Kidney (tissue), 13 donors: ENCODE measurements at regions not wholly inside any gene's neighbourhood (a gene's known extent, or its start where the extent isn't known, plus 50 kb on each side); places are given as distances from the start of the nearest gene placed in this dataset.
A peak's percentile ranks its signal among the peaks of the same experiment; 100 is the strongest.

Experiments used
- DNase-seq, 5 donors: peaks; one replicate each; pipeline ENCODE4 v3.0.0-alpha.2; 2013 to 2020
- FAIRE-seq: peaks from 2 replicates; lab custom pipeline; 2012; peaks lifted over from hg19 to GRCh38; lab: Jason Lieb, UNC
- H3K27ac ChIP-seq, 2 donors: one replicate each; pipeline ENCODE4 v1.7.0; 2013; ENCODE audit warnings: low read depth in 2 of 2, low read length in 2 of 2, inconsistent platforms in 1 of 2
- H3K27me3 ChIP-seq: one replicate; pipeline ENCODE4 v1.7.1; 2013; ENCODE audit warnings: low read length, inconsistent platforms; ENCODE audit not compliant: control insufficient read depth, insufficient read depth
- H3K36me3 ChIP-seq, 3 donors: one replicate each; pipeline versions ENCODE4 v1.7.0 to v1.7.1; 2013; ENCODE audit warnings: low read length in 3 of 3, control low read depth in 1 of 3, inconsistent platforms in 1 of 3; ENCODE audit not compliant: insufficient read depth in 3 of 3, control insufficient read depth in 2 of 3
- H3K4me1 ChIP-seq, 3 donors: one replicate each; pipeline versions ENCODE4 v1.7.0 to v1.7.1; 2013; ENCODE audit warnings: low read length in 3 of 3, inconsistent platforms in 1 of 3, low read depth in 1 of 3; ENCODE audit not compliant: control insufficient read depth in 2 of 3, insufficient read depth in 2 of 3
- H3K4me3 ChIP-seq, 3 donors: one replicate each; pipeline versions ENCODE4 v1.7.0 to v1.8.1; 2013; ENCODE audit warnings: low read length in 3 of 3, control low read depth in 1 of 3, inconsistent platforms in 1 of 3
- H3K9ac ChIP-seq, 3 donors: one replicate each; pipeline versions ENCODE4 v1.7.0 to v1.7.1; 2013; ENCODE audit warnings: low read length in 3 of 3, control low read depth in 1 of 3, inconsistent platforms in 1 of 3
- H3K9me3 ChIP-seq, 3 donors: one replicate each; pipeline versions ENCODE4 v1.7.0 to v1.7.1; 2013; ENCODE audit warnings: low read length in 3 of 3, control low read depth in 1 of 3, inconsistent platforms in 1 of 3; ENCODE audit not compliant: control insufficient read depth in 2 of 3, insufficient read depth in 1 of 3
- intact Hi-C: fragments of 100-400 bp; cut with DNase I; formaldehyde crosslinking; loops from one replicate; pipeline ENCODE4 v1.11.1; 2022
- TF ChIP-seq, protein P1 (sequence below): IDR thresholded peaks from 3 replicates; pipeline ENCODE4 v1.5.1; 2012; ENCODE audit warnings: mild to moderate bottlenecking, moderate library complexity, borderline replicate concordance; ENCODE audit not compliant: insufficient read depth; ENCODE audit errors: extremely low read depth
- donor health status: control.
- donor health status: control.
- donor health status: control.
- donor health status: control.
- donor health status: control.
- donor health status: DM: yes; HTN: yes; CAD: no.
- donor health status: Normal renal cell carcinoma (clear cell type).

DNA sequence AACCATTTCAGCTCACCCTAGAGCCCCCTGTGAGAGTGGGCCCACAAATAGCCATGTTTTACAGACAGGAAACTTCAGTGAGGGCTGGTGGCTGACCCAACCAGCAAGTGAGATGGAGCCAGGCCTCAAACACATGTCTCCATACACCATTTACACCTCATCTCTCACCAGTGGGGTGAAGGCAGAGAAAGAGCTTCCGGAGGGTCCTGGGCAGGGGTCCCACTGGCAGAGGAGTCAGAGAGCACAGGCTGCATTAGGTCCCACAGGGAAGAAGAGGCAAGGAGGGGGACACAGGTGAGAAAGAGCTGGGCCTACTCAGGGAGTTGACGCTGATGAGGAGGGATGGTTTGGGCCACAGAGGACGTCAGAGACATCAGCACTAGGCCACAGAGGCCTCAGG lies 172.6 kb downstream of the VEGFA start:
- no peak for DNase-seq
- Histone ChIP-seq H3K27ac (no peak overlapping the region), H3K9me3 (no peaks in the 10 kb centered on the region), H3K4me1 (no peaks in the 10 kb centered on the region), H3K9ac (no peak overlapping the region), H3K4me3 (no peak overlapping the region), H3K36me3 (no peaks in the 10 kb centered on the region), H3K27me3 (no peaks in the 10 kb centered on the region)
- TF ChIP-seq, protein P1, sequence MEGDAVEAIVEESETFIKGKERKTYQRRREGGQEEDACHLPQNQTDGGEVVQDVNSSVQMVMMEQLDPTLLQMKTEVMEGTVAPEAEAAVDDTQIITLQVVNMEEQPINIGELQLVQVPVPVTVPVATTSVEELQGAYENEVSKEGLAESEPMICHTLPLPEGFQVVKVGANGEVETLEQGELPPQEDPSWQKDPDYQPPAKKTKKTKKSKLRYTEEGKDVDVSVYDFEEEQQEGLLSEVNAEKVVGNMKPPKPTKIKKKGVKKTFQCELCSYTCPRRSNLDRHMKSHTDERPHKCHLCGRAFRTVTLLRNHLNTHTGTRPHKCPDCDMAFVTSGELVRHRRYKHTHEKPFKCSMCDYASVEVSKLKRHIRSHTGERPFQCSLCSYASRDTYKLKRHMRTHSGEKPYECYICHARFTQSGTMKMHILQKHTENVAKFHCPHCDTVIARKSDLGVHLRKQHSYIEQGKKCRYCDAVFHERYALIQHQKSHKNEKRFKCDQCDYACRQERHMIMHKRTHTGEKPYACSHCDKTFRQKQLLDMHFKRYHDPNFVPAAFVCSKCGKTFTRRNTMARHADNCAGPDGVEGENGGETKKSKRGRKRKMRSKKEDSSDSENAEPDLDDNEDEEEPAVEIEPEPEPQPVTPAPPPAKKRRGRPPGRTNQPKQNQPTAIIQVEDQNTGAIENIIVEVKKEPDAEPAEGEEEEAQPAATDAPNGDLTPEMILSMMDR: no peak
- no peak for FAIRE-seq
- intact Hi-C loops: no loop called here

DNA sequence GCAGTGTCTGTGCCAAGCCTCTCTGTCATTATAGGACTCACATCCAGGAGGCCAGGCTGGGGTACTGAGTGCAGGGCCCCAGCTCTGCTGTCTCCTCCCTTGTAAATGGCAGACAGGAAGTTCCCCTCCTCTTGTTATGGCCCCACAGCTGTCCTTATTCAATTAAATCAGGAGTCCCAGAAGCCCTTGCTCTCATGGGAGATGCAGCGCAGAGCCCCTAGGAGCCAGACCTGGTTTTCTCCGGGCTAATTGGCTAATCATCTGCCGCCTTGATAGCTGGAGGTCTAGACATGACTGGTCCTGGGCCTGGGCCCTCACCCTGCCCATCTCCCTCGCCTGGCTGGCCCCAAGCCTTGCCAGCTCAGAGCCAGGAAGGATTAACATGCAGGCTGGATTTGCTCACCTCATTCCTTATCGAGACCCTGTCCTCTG lies 172.0 kb downstream of the VEGFA start:
- no peak for FAIRE-seq
- no peaks in the 10 kb centered on the region for H3K36me3 ChIP-seq
- H3K27me3 ChIP-seq: no peaks in the 10 kb centered on the region
- H3K9me3 ChIP-seq: no peaks in the 10 kb centered on the region
- H3K9ac ChIP-seq: no peak overlapping the region
- TF ChIP-seq, protein P1: no peak
- no peaks in the 10 kb centered on the region for H3K4me1 ChIP-seq
- DNase-seq: peak in 2 of 5 donors; percentile 24 to 61
- intact Hi-C loops: no loop called here
- H3K27ac ChIP-seq: no peak overlapping the region
- H3K4me3 ChIP-seq: no peak overlapping the region

DNA sequence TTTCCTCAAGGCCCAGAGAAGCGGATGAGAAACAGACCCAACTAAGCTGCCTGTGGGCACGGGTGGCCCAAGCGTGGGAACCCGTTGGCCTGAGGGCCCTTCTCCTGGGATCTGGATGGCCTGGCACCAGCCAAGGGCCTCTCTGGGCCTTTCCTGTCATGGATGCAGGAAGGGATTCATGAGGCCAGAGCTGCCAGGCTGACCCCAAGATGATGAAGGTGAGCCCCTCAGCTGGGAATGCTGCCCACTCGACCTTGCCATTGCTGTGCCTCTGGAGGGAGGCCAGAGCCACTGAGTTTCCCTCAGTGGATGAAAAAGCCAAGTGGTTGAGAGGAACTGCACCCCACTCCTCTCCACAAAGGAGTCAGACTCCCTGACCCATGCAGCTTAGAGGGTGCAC lies 171.2 kb downstream of the VEGFA start:
- Histone ChIP-seq H3K36me3 (no peaks in the 10 kb centered on the region), H3K9ac (no peak overlapping the region), H3K9me3 (no peaks in the 10 kb centered on the region), H3K4me3 (no peak overlapping the region), H3K27me3 (no peaks in the 10 kb centered on the region), H3K4me1 (no peaks in the 10 kb centered on the region), H3K27ac (no peak overlapping the region)
- FAIRE-seq (no peak), DNase-seq (peak in 1 of 5 donors; percentile 23)
- TF ChIP-seq, protein P1: no peak
- intact Hi-C loops: no loop called here

DNA sequence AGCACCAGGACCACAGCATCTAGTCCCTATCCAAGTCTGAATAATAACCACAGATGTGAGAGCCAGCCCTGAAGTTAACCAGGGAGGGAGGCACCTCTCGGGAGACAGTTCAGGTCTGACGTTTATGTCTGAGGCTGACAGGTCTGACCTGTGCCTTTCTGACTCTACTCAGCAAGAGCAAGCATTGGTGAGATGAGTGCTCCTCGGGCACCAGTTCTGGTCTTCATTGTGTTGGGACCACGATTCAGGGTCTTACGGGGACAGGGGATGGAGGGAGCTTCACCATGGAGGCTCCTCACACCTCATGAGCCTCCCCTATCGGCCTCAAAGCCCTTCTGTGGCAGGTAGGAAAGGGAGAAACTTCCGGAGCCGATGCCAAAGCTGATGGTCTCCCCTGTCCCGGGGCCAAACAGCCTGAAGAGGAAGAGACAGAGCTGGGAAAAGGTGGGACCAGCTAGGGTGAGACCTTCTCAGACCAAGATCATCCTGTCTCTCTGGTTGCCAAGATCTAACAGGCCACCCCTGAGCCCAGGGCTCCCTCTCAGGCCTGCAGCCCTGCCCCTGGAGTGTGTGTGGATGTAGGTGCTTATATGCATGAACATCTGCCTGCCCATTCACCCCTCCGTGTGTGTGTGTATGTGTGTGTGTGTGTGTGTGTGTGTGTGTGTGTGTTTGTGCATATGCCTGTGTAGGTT lies 170.5 kb downstream of the VEGFA start:
- no peak overlapping the region for H3K9ac ChIP-seq
- no peaks in the 10 kb centered on the region for H3K36me3 ChIP-seq
- FAIRE-seq: no peak
- no peaks in the 10 kb centered on the region for H3K27me3 ChIP-seq
- H3K4me3 ChIP-seq: no peak overlapping the region
- TF ChIP-seq, protein P1: no peak
- H3K9me3 ChIP-seq: no peaks in the 10 kb centered on the region
- H3K27ac ChIP-seq: no peak overlapping the region
- peak in 1 of 5 donors; percentile 26 for DNase-seq
- H3K4me1 ChIP-seq: no peaks in the 10 kb centered on the region
- intact Hi-C loops: no loop called here
